ENCODE measurements at regions not wholly inside any gene's neighbourhood (a gene's known extent, or its start where the extent isn't known, plus 50 kb on each side); places are given as distances from the start of the nearest gene placed in this dataset.

- intact Hi-C loops (cut with DNase I), result no loop called here
- no peak for DNase-seq (ENCODE audit: low spot score)
These were observed 119.0 kb downstream of the RMI2 start for GRCh38 chr16:11464241-11464640.

- intact Hi-C loops (cut with DNase I), result no loop called here
- no peak for DNase-seq (ENCODE audit: low spot score)
These were observed 120.4 kb downstream of the RMI2 start for GRCh38 chr16:11465675-11466074.

- intact Hi-C loops (cut with DNase I), result no loop called here
- peak; percentile 62 for DNase-seq (ENCODE audit: low spot score)
These were observed 115.9 kb downstream of the LITAF start for GRCh38 chr16:11470676-11471415.

GRCh38 chr16:11471548-11471947 is 115.2 kb downstream of the LITAF start:
- intact Hi-C loops (cut with DNase I), result no loop called here
- peak; percentile 64 for DNase-seq (ENCODE audit: low spot score)

- DNase-seq (ENCODE audit: low spot score), result peak; percentile 5
- intact Hi-C loops (cut with DNase I), result no loop called here
These were observed 114.3 kb downstream of the LITAF start for GRCh38 chr16:11472410-11472809.

GRCh38 chr16:11472851-11473250 is 113.9 kb downstream of the LITAF start:
- intact Hi-C loops (cut with DNase I), result no loop called here
- DNase-seq (ENCODE audit: low spot score), result peak; percentile 15

- DNase-seq (ENCODE audit: low spot score), result peak; percentile 4
- intact Hi-C loops (cut with DNase I), result no loop called here
These were observed 113.0 kb downstream of the LITAF start for GRCh38 chr16:11473728-11474127.

- peak; percentile 13 for DNase-seq (ENCODE audit: low spot score)
- intact Hi-C loops (cut with DNase I), result no loop called here
These were observed 112.0 kb downstream of the LITAF start for GRCh38 chr16:11474617-11475291.

GRCh38 chr16:11475896-11476630 is 110.7 kb downstream of the LITAF start:
- DNase-seq (ENCODE audit: low spot score), result peak; percentile 20
- intact Hi-C loops (cut with DNase I), result no loop called here

GRCh38 chr16:11476676-11477075 is 110.0 kb downstream of the LITAF start:
- intact Hi-C loops (cut with DNase I), result no loop called here
- DNase-seq (ENCODE audit: low spot score), result peak; percentile 45

GRCh38 chr16:11478431-11479119 is 108.1 kb downstream of the LITAF start:
- DNase-seq (ENCODE audit: low spot score), result peak; percentile 69
- intact Hi-C loops (cut with DNase I), result loop anchor here in 1 of 2 donors (2.0 kb wide), 1 partner anchor 38 kb away; no protein-coding TSS in a partner anchor

- DNase-seq (ENCODE audit: low spot score), result no peak
These were observed 106.8 kb downstream of the LITAF start for GRCh38 chr16:11479916-11480315.

GRCh38 chr16:11480634-11481033 is 106.1 kb downstream of the LITAF start:
- intact Hi-C loops (cut with DNase I), result no loop called here
- no peak for DNase-seq (ENCODE audit: low spot score)

More at GRCh38 chr16:11479916-11480315, 106.8 kb downstream of the LITAF start:
- intact Hi-C loops (cut with DNase I), result loop anchor here in 1 of 2 donors (2.0 kb wide), 1 partner anchor 39 kb away; no protein-coding TSS in a partner anchor

- intact Hi-C loops (cut with DNase I), result no loop called here
- DNase-seq (ENCODE audit: low spot score), result peak; percentile 12
These were observed 104.7 kb downstream of the LITAF start for GRCh38 chr16:11481987-11482386.

GRCh38 chr16:11482946-11483748 is 103.6 kb downstream of the LITAF start:
- intact Hi-C loops (cut with DNase I), result no loop called here
- no peak for DNase-seq (ENCODE audit: low spot score)

- intact Hi-C loops (cut with DNase I), result no loop called here
These were observed 101.9 kb downstream of the LITAF start for GRCh38 chr16:11484691-11485258.

GRCh38 chr16:11485676-11486075 is 101.0 kb downstream of the LITAF start:
- DNase-seq (ENCODE audit: low spot score), result no peak
- intact Hi-C loops (cut with DNase I), result no loop called here

More at GRCh38 chr16:11484691-11485258, 101.9 kb downstream of the LITAF start:
- peak; percentile 62 for DNase-seq (ENCODE audit: low spot score)

GRCh38 chr16:11487289-11487688 is 99.4 kb downstream of the LITAF start:
- DNase-seq (ENCODE audit: low spot score), result peak; percentile 16
- intact Hi-C loops (cut with DNase I), result no loop called here
